ENCODE measurements at regions not wholly inside any gene's neighbourhood (a gene's known extent, or its start where the extent isn't known, plus 50 kb on each side); places are given as distances from the start of the nearest gene placed in this dataset.

- no peak for TF ChIP-seq CTCF (IDR thresholded peaks at IDR 0.05; ENCODE audit: borderline replicate concordance)
- DNase-seq = no peak
- no peak overlapping the region for H3K27ac ChIP-seq (replicated peaks)
- no peaks in the 10 kb centered on the region for H3K4me1 ChIP-seq
- H3K4me3 ChIP-seq = no peak overlapping the region
- H3K9me3 ChIP-seq (replicated peaks) = no peaks in the 10 kb centered on the region
- H3K36me3 ChIP-seq = no peaks in the 10 kb centered on the region
- intact Hi-C loops (cut with micrococcal nuclease) = no loop called here
- H3K27me3 ChIP-seq (ENCODE audit: low read depth) = no peaks in the 10 kb centered on the region
Observed at GRCh38 chr3:159091936-159092335, 290.1 kb downstream of the MFSD1 start.

GRCh38 chr3:159102001-159102400, 300.1 kb downstream of the MFSD1 start:
- Histone ChIP-seq H3K4me1 (no peaks in the 10 kb centered on the region), H3K36me3 (no peaks in the 10 kb centered on the region), H3K4me3 (no peak overlapping the region), H3K27ac (replicated peaks) (no peak overlapping the region), H3K9me3 (replicated peaks) (no peaks in the 10 kb centered on the region), H3K27me3 (ENCODE audit: low read depth) (no peaks in the 10 kb centered on the region)
- intact Hi-C loops (cut with micrococcal nuclease) = no loop called here
- no peak for DNase-seq
- no peak for TF ChIP-seq CTCF (IDR thresholded peaks at IDR 0.05; ENCODE audit: borderline replicate concordance)

GRCh38 chr3:159112724-159113123, 310.9 kb downstream of the MFSD1 start:
- Histone ChIP-seq H3K9me3 (replicated peaks) (no peaks in the 10 kb centered on the region), H3K4me3 (no peak overlapping the region), H3K36me3 (no peaks in the 10 kb centered on the region), H3K4me1 (no peaks in the 10 kb centered on the region), H3K27ac (replicated peaks) (no peak overlapping the region), H3K27me3 (ENCODE audit: low read depth) (no peaks in the 10 kb centered on the region)
- DNase-seq = no peak
- intact Hi-C loops (cut with micrococcal nuclease) = no loop called here
- no peak for TF ChIP-seq CTCF (IDR thresholded peaks at IDR 0.05; ENCODE audit: borderline replicate concordance)

- intact Hi-C loops (cut with micrococcal nuclease) = no loop called here
- H3K27me3 ChIP-seq (ENCODE audit: low read depth) = no peaks in the 10 kb centered on the region
- no peaks in the 10 kb centered on the region for H3K9me3 ChIP-seq (replicated peaks)
- H3K36me3 ChIP-seq = no peaks in the 10 kb centered on the region
- no peak for TF ChIP-seq CTCF (IDR thresholded peaks at IDR 0.05; ENCODE audit: borderline replicate concordance)
- no peak for DNase-seq
- H3K4me3 ChIP-seq = no peak overlapping the region
- H3K4me1 ChIP-seq = no peaks in the 10 kb centered on the region
- H3K27ac ChIP-seq (replicated peaks) = no peak overlapping the region
Observed at GRCh38 chr3:159113221-159113875, 311.5 kb downstream of the MFSD1 start.

GRCh38 chr3:159114582-159114981, 312.7 kb downstream of the MFSD1 start:
- Histone ChIP-seq H3K27ac (replicated peaks) (no peak overlapping the region), H3K36me3 (no peaks in the 10 kb centered on the region), H3K4me3 (no peak overlapping the region), H3K9me3 (replicated peaks) (no peaks in the 10 kb centered on the region), H3K4me1 (no peaks in the 10 kb centered on the region), H3K27me3 (ENCODE audit: low read depth) (no peaks in the 10 kb centered on the region)
- TF ChIP-seq CTCF (IDR thresholded peaks at IDR 0.05; ENCODE audit: borderline replicate concordance) = no peak
- intact Hi-C loops (cut with micrococcal nuclease) = no loop called here
- DNase-seq = no peak
